PC-9 (cell line): ENCODE measurements at regions not wholly inside any gene's neighbourhood (a gene's known extent, or its start where the extent isn't known, plus 50 kb on each side); places are given as distances from the start of the nearest gene placed in this dataset.

Experiments used
- BruUV-seq: library from RNA; stranded (reverse); fragments of 400-500 nt; replicated peaks from 2 replicates; lab custom pipeline; 2021; lab: Mats Ljungman, UMichigan
- CTCF ChIA-PET: fragments of 300-600 bp; sonication (Branson Sonifier 250); formaldehyde crosslinking; loops from one replicate; lab custom pipeline; 2022; ENCODE audit warnings: antibody characterized with exemption; lab: Charles Lee
- POLR2A ChIA-PET: fragments of 300-600 bp; sonication (Branson Sonifier 250); formaldehyde crosslinking; loops from one replicate; lab custom pipeline; 2022; ENCODE audit warnings: antibody characterized with exemption; ENCODE audit not compliant: unreplicated experiment; lab: Charles Lee
- DNase-seq, 2 experiments: peaks; one replicate each; pipeline versions ENCODE4 v3.0.0 to v3.0.0-alpha.2; 2015 to 2022; ENCODE audit warnings: mixed read lengths in 1 of 2
- H2AFZ ChIP-seq: fragments of 200-600 bp; sonication (generic); 2 replicates; pipeline ENCODE4 v1.8.1; 2017; ENCODE audit warnings: antibody characterized with exemption
- H3F3A ChIP-seq: fragments of 200-600 bp; sonication (generic); 2 replicates; pipeline ENCODE4 v1.8.1; 2017; ENCODE audit warnings: antibody characterized with exemption, mild to moderate bottlenecking, low read depth; ENCODE audit not compliant: insufficient read depth
- H3K27ac ChIP-seq: fragments of 200-600 bp; sonication (generic); 2 replicates; pipeline ENCODE4 v1.6.1; 2016; ENCODE audit warnings: mixed run types
- H3K27me3 ChIP-seq: fragments of 200-600 bp; sonication (generic); 2 replicates; pipeline ENCODE4 v1.6.1; 2016; ENCODE audit warnings: low read depth, mixed run types; ENCODE audit not compliant: insufficient read depth
- H3K36me3 ChIP-seq: fragments of 200-600 bp; sonication (generic); 2 replicates; pipeline ENCODE4 v1.6.1; 2016; ENCODE audit warnings: low read depth, mixed run types
- H3K4me1 ChIP-seq: fragments of 200-600 bp; sonication (generic); replicated peaks from 2 replicates; pipeline ENCODE4 v1.6.1; 2016; ENCODE audit warnings: mixed run types; ENCODE audit not compliant: insufficient read depth
- H3K4me2 ChIP-seq: fragments of 200-600 bp; sonication (generic); 2 replicates; pipeline ENCODE4 v1.6.1; 2017; ENCODE audit warnings: mixed run types
- H3K4me3 ChIP-seq: fragments of 200-600 bp; sonication (generic); 2 replicates; pipeline ENCODE4 v1.6.1; 2016; ENCODE audit warnings: mixed run types
- H3K79me2 ChIP-seq: fragments of 200-600 bp; sonication (generic); 2 replicates; pipeline ENCODE4 v1.6.1; 2017; ENCODE audit warnings: low read depth, mixed run types
- H3K9me2 ChIP-seq: fragments of 200-600 bp; sonication (generic); 2 replicates; pipeline ENCODE4 v1.8.1; 2017; ENCODE audit warnings: mild to moderate bottlenecking; ENCODE audit not compliant: insufficient read depth
- H3K9me3 ChIP-seq: fragments of 200-600 bp; sonication (generic); 2 replicates; pipeline ENCODE4 v1.8.1; 2016; ENCODE audit warnings: low read depth; ENCODE audit not compliant: insufficient read depth
- H4K20me1 ChIP-seq: fragments of 200-600 bp; sonication (generic); 2 replicates; pipeline ENCODE4 v1.8.1; 2017; ENCODE audit not compliant: insufficient read depth
- EZH2 ChIP-seq: fragments of 200-600 bp; sonication (generic); IDR thresholded peaks from 2 replicates; pipeline ENCODE4 v1.8.0; 2017; ENCODE audit warnings: antibody characterized with exemption, low read depth
- intact Hi-C: fragments of 100-400 bp; cut with micrococcal nuclease; formaldehyde crosslinking; loops from one replicate; pipeline ENCODE4 v1.10.0; 2022; ENCODE audit not compliant: unreplicated experiment
- TF ChIP-seq, protein P1 (sequence below): fragments of 200-600 bp; sonication (generic); conservative IDR thresholded peaks from 2 replicates; pipeline ENCODE4 v1.6.1; 2017; ENCODE audit warnings: mixed run types, antibody characterized with exemption, mild to moderate bottlenecking, moderate library complexity

DNA sequence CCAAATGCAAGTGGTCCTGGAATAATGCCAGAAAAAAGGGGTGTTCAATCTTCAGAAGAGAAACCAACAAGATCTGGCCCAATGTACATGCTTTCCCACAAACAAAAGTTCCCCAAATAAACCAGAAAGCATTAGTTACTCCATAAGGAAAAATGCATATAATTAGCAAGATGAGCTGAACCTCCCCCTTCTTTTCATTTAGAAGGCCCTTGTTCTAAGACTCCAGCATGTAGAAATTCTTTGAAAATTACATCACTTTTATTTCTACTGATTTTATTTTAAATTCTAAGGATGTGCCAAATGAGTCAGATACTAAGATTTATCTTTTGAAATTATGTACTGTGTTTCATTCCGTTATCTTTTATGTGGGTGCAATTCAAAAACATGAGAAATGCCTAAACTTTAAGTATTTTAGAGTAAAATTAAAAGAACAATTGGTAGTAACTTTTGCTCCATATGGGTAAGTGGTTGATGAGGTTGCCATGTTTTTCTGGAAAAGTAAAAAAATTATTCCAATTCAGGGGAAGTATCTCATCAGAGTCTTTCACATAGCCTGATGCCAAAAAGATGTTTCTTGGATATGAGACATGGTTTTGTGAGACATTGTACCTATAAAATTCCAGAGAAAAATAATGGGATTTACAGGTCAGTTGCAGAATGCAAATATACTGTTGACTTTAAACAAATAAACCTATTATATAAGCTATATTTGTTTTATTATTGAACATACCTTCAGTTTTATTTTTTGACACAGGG lies 106.5 kb upstream of the CCDC112 start:
- H3K4me3 ChIP-seq: no peak overlapping the region
- TF ChIP-seq, protein P1, sequence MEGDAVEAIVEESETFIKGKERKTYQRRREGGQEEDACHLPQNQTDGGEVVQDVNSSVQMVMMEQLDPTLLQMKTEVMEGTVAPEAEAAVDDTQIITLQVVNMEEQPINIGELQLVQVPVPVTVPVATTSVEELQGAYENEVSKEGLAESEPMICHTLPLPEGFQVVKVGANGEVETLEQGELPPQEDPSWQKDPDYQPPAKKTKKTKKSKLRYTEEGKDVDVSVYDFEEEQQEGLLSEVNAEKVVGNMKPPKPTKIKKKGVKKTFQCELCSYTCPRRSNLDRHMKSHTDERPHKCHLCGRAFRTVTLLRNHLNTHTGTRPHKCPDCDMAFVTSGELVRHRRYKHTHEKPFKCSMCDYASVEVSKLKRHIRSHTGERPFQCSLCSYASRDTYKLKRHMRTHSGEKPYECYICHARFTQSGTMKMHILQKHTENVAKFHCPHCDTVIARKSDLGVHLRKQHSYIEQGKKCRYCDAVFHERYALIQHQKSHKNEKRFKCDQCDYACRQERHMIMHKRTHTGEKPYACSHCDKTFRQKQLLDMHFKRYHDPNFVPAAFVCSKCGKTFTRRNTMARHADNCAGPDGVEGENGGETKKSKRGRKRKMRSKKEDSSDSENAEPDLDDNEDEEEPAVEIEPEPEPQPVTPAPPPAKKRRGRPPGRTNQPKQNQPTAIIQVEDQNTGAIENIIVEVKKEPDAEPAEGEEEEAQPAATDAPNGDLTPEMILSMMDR: no peak
- H3K9me2 ChIP-seq: no peaks in the 10 kb centered on the region
- ChIA-PET POLR2A (no interaction called here), CTCF (no interaction called here)
- H3K27ac ChIP-seq: no peak overlapping the region
- H3K4me2 ChIP-seq: no peak overlapping the region
- BruUV-seq: no TSS peak
- no peaks in the 10 kb centered on the region for H3K36me3 ChIP-seq
- no peaks in the 10 kb centered on the region for H4K20me1 ChIP-seq
- H3K27me3 ChIP-seq: no peaks in the 10 kb centered on the region
- no peaks in the 10 kb centered on the region for H3K79me2 ChIP-seq
- no peak overlapping the region for H2AFZ ChIP-seq
- intact Hi-C loops: no loop called here
- H3K4me1 ChIP-seq: no peaks in the 10 kb centered on the region
- no peaks in the 10 kb centered on the region for H3F3A ChIP-seq
- no peaks in the 10 kb centered on the region for H3K9me3 ChIP-seq
- DNase-seq: no peak

DNA sequence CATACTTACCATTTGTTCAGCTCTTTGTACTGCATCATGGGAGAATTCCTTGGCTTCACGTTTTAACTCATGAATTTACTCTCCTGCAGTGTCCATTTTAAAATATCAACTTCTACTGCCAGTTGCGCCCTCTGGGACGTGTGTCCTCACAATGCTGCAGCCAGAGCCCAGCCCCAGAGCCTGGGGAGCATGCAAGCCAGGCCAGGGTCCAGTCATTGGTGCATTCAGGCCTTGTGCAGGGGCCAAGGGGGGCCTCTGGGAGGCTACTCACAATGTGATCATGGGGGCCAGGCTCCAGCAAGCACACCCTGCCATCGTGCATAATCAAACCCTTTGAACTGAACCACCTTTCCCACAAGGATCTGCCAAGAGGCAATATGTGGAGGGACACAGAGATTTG lies 105.6 kb upstream of the CCDC112 start:
- ChIA-PET CTCF (interaction anchor here (0.7 kb wide), 1 partner anchor 24 kb away, joined by 3 read pairs; no protein-coding TSS in a partner anchor), POLR2A (no interaction called here)
- no peak overlapping the region for H3K4me3 ChIP-seq
- intact Hi-C loops: no loop called here
- H3K27me3 ChIP-seq: no peaks in the 10 kb centered on the region
- H3K9me2 ChIP-seq: no peaks in the 10 kb centered on the region
- no peaks in the 10 kb centered on the region for H3F3A ChIP-seq
- no TSS peak for BruUV-seq
- no peaks in the 10 kb centered on the region for H3K9me3 ChIP-seq
- TF ChIP-seq EZH2: no peak
- TF ChIP-seq, protein P1: no peak
- H3K36me3 ChIP-seq: no peaks in the 10 kb centered on the region
- no peaks in the 10 kb centered on the region for H3K79me2 ChIP-seq
- no peak overlapping the region for H3K4me2 ChIP-seq
- H3K27ac ChIP-seq: no peak overlapping the region
- H4K20me1 ChIP-seq: no peaks in the 10 kb centered on the region
- no peaks in the 10 kb centered on the region for H3K4me1 ChIP-seq
- H2AFZ ChIP-seq: no peak overlapping the region
- DNase-seq: no peak

DNA sequence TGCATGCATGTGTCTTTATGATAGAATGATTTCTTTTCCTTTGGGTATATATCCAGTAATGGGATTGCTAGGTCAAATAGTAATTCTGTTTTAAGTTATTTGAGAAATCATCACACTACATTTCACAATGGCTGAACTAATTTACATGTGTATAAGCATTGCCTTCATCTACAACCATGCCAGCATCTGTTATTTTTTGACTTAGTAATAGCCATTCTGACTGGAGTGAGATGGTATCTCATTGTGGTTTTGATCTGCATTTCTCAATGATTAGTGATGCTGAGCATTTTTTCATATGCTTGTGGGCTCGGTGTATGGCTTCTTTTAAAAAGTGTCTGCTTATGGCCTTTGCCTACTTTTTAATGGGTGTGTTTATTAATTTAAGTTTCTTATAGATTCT lies 102.3 kb upstream of the CCDC112 start:
- Histone ChIP-seq H3K27ac (no peak overlapping the region), H3K4me1 (no peaks in the 10 kb centered on the region), H3K9me2 (no peaks in the 10 kb centered on the region), H3K9me3 (no peaks in the 10 kb centered on the region), H3K27me3 (no peaks in the 10 kb centered on the region), H3K4me3 (no peak overlapping the region), H3F3A (no peaks in the 10 kb centered on the region), H2AFZ (no peak overlapping the region), H3K36me3 (no peaks in the 10 kb centered on the region), H3K79me2 (no peaks in the 10 kb centered on the region), H4K20me1 (no peaks in the 10 kb centered on the region), H3K4me2 (no peak overlapping the region)
- intact Hi-C loops: no loop called here
- DNase-seq: peak in 1 of 2 experiments; percentile 59
- CTCF ChIA-PET: no interaction called here
- no TSS peak for BruUV-seq
- TF ChIP-seq, protein P1: no peak
- no peak for TF ChIP-seq EZH2
- POLR2A ChIA-PET: no interaction called here
